GM12878 (cell line): ENCODE measurements at regions not wholly inside any gene's neighbourhood (a gene's known extent, or its start where the extent isn't known, plus 50 kb on each side); places are given as distances from the start of the nearest gene placed in this dataset.

Experiments used
- ATAC-seq: fragments of 200-7000 bp; cut with Tn5 transposase; 3 replicates; pipeline ENCODE4 v1.9.1; 2020; ENCODE audit warnings: mild to moderate bottlenecking, moderate library complexity
- BruUV-seq: library from RNA; stranded (reverse); fragments of 400-500 nt; replicated peaks from 2 replicates; lab custom pipeline; 2021; lab: Mats Ljungman, UMichigan
- CTCF ChIA-PET: fragments of 300-600 bp; sonication (Branson Sonifier 250); formaldehyde crosslinking; extraction: SDS; loops from one replicate; lab custom pipeline; 2021; ENCODE audit warnings: inconsistent platforms; lab: Yijun Ruan, JAX
- POLR2A ChIA-PET: fragments of 350-600 bp; formaldehyde crosslinking; extraction: SDS; loops from one replicate; lab custom pipeline; 2021; ENCODE audit warnings: inconsistent platforms; lab: Charles Lee
- RAD21 ChIA-PET: fragments of 300-600 bp; sonication (Branson Sonifier 250); formaldehyde crosslinking; loops from one replicate; lab custom pipeline; 2023; ENCODE audit warnings: antibody characterized with exemption; ENCODE audit not compliant: unreplicated experiment; lab: Charles Lee
- SMC1A ChIA-PET: fragments of 300-600 bp; sonication (Branson Sonifier 250); formaldehyde crosslinking; loops from one replicate; lab custom pipeline; 2023; ENCODE audit not compliant: unreplicated experiment, uncharacterized antibody; lab: Charles Lee
- DNase-seq: peaks from one replicate; pipeline ENCODE4 v3.0.0-alpha.2; 2011; ENCODE audit warnings: low read depth, low spot score
- FAIRE-seq: peaks from 3 replicates; lab custom pipeline; 2011; peaks lifted over from hg19 to GRCh38; lab: Jason Lieb, UNC
- H2AFZ ChIP-seq: 2 replicates; pipeline ENCODE4 v1.6.0; 2011; ENCODE audit warnings: low read depth, low read length, control low read depth; ENCODE audit not compliant: control insufficient read depth
- H3K27ac ChIP-seq: 2 replicates; pipeline ENCODE4 v1.5.1; 2011; ENCODE audit warnings: control low read depth; ENCODE audit not compliant: control insufficient read depth, insufficient read depth
- H3K27me3 ChIP-seq, 2 experiments: replicated peaks in 1 of 2; 2 replicates each; pipeline versions ENCODE4 v1.6.0 to v1.6.1; 2011; ENCODE audit warnings: low read length in 1 of 2; ENCODE audit not compliant: control insufficient read depth in 2 of 2, insufficient read depth in 2 of 2
- H3K36me3 ChIP-seq, 2 experiments: 2 replicates each; pipeline ENCODE4 v1.5.1; 2011; ENCODE audit warnings: low read length in 1 of 2; ENCODE audit not compliant: control insufficient read depth in 2 of 2, insufficient read depth in 2 of 2
- H3K4me1 ChIP-seq: 2 replicates; pipeline ENCODE4 v1.6.1; 2011; ENCODE audit warnings: mild to moderate bottlenecking, low read length, moderate library complexity, mixed read lengths; ENCODE audit not compliant: control insufficient read depth, insufficient read depth
- H3K4me2 ChIP-seq: 2 replicates; pipeline ENCODE4 v1.6.0; 2011; ENCODE audit warnings: control low read depth; ENCODE audit not compliant: control insufficient read depth, insufficient read depth
- H3K4me3 ChIP-seq: fragments of 200-600 bp; sonication (generic); 2 replicates; pipeline ENCODE4 v1.5.1; 2016
- H3K79me2 ChIP-seq: 2 replicates; pipeline ENCODE4 v1.6.0; 2011; ENCODE audit warnings: low read length; ENCODE audit not compliant: control insufficient read depth, insufficient read depth
- H3K9ac ChIP-seq: 2 replicates; pipeline ENCODE4 v1.8.0; 2011; ENCODE audit warnings: low read length, control low read depth, mixed read lengths; ENCODE audit not compliant: control insufficient read depth, insufficient read depth
- H3K9me3 ChIP-seq: replicated peaks from 3 replicates; pipeline ENCODE4 v1.5.1; 2011; ENCODE audit warnings: mild to moderate bottlenecking, low read length; ENCODE audit not compliant: control insufficient read depth, insufficient read depth
- H4K20me1 ChIP-seq: 2 replicates; pipeline ENCODE4 v1.6.0; 2011; ENCODE audit not compliant: control insufficient read depth, insufficient read depth
- CREM ChIP-seq: IDR thresholded peaks from 2 replicates; pipeline ENCODE4 v1.6.1; 2014; ENCODE audit warnings: antibody characterized with exemption, low read depth
- ETV6 ChIP-seq, 2 experiments: fragments of 450-650 bp in 1 of 2; IDR thresholded peaks in 1 of 2; conservative IDR thresholded peaks in 1 of 2; 2 replicates each; pipeline ENCODE4 v1.6.1; 2014; ENCODE audit warnings: antibody characterized with exemption in 1 of 2, borderline replicate concordance in 1 of 2, low read depth in 1 of 2, mild to moderate bottlenecking in 1 of 2, moderate library complexity in 1 of 2
- RAD51 ChIP-seq: fragments of 450-650 bp; IDR thresholded peaks from 2 replicates; pipeline ENCODE4 v1.6.1; 2016; ENCODE audit warnings: moderate library complexity, mild to moderate bottlenecking, inconsistent platforms
- TBL1XR1 ChIP-seq: IDR thresholded peaks from 2 replicates; pipeline ENCODE4 v1.6.1; 2012; ENCODE audit warnings: low read depth, low read length, improper control_type of control experiment
- TCF3 ChIP-seq: IDR thresholded peaks from 2 replicates; pipeline ENCODE4 v1.6.1; 2012; ENCODE audit warnings: low read depth, mild to moderate bottlenecking, low read length, borderline replicate concordance; ENCODE audit not compliant: insufficient read depth
- ZNF217 ChIP-seq: fragments of 450-650 bp; IDR thresholded peaks from 2 replicates; pipeline ENCODE4 v1.6.1; 2017; ENCODE audit warnings: antibody characterized with exemption, mild to moderate bottlenecking
- ZNF274 ChIP-seq: IDR thresholded peaks from one replicate; pipeline ENCODE4 v1.8.0; 2011; ENCODE audit not compliant: insufficient read length, insufficient read depth
- WGBS: methylation state at CpG from one replicate; pipeline ENCODE4 v1.1.6; 2016; ENCODE audit warnings: low lambda C conversion rate; ENCODE audit not compliant: insufficient replicate concordance, insufficient coverage; ENCODE audit errors: missing lambda C conversion rate; 5-methylcytosine and 5-hydroxymethylcytosine counted together
- in situ Hi-C: fragments of 300-500 bp; cut with MboI; formaldehyde crosslinking; loops from 9 replicates; pipeline ENCODE4 v1.14.3; 2018; ENCODE audit warnings: mixed read lengths
- intact Hi-C: fragments of 100-400 bp; cut with micrococcal nuclease; formaldehyde crosslinking; loops from one replicate; pipeline ENCODE4 v1.14.2; 2022; ENCODE audit not compliant: unreplicated experiment
- TF ChIP-seq, protein P1 (sequence below): fragments of 450-650 bp; IDR thresholded peaks from 2 replicates; pipeline ENCODE4 v1.6.1; 2016; ENCODE audit warnings: mild to moderate bottlenecking
- TF ChIP-seq, protein P2 (sequence below): IDR thresholded peaks from 2 replicates; pipeline ENCODE4 v1.6.1; 2012; ENCODE audit warnings: low read depth, low read length, improper control_type of control experiment
- TF ChIP-seq, protein P3 (sequence below): IDR thresholded peaks from 2 replicates; pipeline ENCODE4 v1.6.1; 2011; ENCODE audit warnings: low read depth, mild to moderate bottlenecking, low read length, moderate library complexity, borderline replicate concordance; ENCODE audit errors: extremely low read depth
- TF ChIP-seq, protein P4 (sequence below): fragments of 150-350 bp; IDR thresholded peaks from 2 replicates; pipeline ENCODE4 v1.6.1; 2016; ENCODE audit warnings: low read depth, low read length
- TF ChIP-seq, protein P5 (sequence below): fragments of 450-650 bp; IDR thresholded peaks from 2 replicates; pipeline ENCODE4 v1.6.1; 2017; ENCODE audit warnings: mild to moderate bottlenecking

DNA sequence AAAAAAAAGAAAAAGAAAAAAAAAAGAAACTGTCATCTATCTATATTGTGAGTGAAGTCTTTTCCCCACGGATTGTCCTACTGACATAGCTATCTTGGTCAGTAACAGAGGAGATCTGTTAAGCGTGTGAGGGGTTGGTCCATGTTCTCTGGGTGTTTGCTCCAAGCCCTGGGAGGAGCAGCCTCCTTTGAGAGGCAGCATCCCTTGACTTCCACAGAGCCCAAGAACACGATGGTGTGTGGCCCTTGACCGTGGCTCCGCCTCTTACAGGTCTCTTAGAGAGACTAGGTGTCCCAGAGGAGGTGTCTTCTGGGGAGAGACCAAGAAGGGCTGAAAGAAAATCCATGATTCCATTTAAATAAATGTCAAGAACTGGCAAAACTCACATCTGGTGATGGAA is 60.1 kb upstream of the GTSF1L start (continued):
- TF ChIP-seq, protein P1, sequence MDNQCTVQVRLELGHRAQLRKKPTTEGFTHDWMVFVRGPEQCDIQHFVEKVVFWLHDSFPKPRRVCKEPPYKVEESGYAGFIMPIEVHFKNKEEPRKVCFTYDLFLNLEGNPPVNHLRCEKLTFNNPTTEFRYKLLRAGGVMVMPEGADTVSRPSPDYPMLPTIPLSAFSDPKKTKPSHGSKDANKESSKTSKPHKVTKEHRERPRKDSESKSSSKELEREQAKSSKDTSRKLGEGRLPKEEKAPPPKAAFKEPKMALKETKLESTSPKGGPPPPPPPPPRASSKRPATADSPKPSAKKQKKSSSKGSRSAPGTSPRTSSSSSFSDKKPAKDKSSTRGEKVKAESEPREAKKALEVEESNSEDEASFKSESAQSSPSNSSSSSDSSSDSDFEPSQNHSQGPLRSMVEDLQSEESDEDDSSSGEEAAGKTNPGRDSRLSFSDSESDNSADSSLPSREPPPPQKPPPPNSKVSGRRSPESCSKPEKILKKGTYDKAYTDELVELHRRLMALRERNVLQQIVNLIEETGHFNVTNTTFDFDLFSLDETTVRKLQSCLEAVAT: no peak
- TF ChIP-seq CREM: no peak
- TF ChIP-seq, protein P2, sequence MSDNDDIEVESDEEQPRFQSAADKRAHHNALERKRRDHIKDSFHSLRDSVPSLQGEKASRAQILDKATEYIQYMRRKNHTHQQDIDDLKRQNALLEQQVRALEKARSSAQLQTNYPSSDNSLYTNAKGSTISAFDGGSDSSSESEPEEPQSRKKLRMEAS: no peak
- TF ChIP-seq, protein P3, sequence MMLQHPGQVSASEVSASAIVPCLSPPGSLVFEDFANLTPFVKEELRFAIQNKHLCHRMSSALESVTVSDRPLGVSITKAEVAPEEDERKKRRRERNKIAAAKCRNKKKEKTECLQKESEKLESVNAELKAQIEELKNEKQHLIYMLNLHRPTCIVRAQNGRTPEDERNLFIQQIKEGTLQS: no peak
- TF ChIP-seq, protein P4, sequence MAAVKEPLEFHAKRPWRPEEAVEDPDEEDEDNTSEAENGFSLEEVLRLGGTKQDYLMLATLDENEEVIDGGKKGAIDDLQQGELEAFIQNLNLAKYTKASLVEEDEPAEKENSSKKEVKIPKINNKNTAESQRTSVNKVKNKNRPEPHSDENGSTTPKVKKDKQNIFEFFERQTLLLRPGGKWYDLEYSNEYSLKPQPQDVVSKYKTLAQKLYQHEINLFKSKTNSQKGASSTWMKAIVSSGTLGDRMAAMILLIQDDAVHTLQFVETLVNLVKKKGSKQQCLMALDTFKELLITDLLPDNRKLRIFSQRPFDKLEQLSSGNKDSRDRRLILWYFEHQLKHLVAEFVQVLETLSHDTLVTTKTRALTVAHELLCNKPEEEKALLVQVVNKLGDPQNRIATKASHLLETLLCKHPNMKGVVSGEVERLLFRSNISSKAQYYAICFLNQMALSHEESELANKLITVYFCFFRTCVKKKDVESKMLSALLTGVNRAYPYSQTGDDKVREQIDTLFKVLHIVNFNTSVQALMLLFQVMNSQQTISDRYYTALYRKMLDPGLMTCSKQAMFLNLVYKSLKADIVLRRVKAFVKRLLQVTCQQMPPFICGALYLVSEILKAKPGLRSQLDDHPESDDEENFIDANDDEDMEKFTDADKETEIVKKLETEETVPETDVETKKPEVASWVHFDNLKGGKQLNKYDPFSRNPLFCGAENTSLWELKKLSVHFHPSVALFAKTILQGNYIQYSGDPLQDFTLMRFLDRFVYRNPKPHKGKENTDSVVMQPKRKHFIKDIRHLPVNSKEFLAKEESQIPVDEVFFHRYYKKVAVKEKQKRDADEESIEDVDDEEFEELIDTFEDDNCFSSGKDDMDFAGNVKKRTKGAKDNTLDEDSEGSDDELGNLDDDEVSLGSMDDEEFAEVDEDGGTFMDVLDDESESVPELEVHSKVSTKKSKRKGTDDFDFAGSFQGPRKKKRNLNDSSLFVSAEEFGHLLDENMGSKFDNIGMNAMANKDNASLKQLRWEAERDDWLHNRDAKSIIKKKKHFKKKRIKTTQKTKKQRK: no peak

DNA sequence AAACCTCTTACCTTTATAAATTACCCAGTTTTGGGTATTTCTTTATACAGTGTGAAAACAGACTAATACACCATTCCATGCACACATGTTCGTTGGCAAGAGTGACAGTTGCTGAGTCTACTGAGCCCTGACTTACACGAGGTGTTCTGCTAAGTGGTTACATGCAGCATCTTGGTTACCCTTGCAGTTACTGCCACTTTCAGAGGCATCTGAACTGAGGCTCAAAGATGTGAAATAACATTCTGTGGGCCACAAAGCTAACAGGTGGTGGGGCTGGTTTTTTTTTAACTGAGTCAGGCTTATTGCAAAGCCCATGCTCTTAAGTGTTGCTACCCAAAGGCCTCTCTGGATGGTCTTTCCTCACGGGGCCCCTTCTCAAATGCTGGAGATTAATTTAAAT is 54.4 kb upstream of the GTSF1L start:
- H3K4me3 ChIP-seq: no peak overlapping the region
- ChIA-PET CTCF (no interaction called here), SMC1A (no interaction called here), POLR2A (no interaction called here), RAD21 (no interaction called here)
- TF ChIP-seq ZNF217: no peak
- TF ChIP-seq, protein P5, sequence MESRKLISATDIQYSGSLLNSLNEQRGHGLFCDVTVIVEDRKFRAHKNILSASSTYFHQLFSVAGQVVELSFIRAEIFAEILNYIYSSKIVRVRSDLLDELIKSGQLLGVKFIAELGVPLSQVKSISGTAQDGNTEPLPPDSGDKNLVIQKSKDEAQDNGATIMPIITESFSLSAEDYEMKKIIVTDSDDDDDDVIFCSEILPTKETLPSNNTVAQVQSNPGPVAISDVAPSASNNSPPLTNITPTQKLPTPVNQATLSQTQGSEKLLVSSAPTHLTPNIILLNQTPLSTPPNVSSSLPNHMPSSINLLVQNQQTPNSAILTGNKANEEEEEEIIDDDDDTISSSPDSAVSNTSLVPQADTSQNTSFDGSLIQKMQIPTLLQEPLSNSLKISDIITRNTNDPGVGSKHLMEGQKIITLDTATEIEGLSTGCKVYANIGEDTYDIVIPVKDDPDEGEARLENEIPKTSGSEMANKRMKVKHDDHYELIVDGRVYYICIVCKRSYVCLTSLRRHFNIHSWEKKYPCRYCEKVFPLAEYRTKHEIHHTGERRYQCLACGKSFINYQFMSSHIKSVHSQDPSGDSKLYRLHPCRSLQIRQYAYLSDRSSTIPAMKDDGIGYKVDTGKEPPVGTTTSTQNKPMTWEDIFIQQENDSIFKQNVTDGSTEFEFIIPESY: no peak
- no peak for TF ChIP-seq ETV6 (conservative IDR thresholded peaks at IDR 0.05 in 1 of 2, IDR thresholded peaks at IDR 0.05 in 1 of 2; ENCODE audit: borderline replicate concordance in 1 of 2, low read depth in 1 of 2)
- no peak for TF ChIP-seq TCF3
- TF ChIP-seq ZNF274: no peak
- TF ChIP-seq TBL1XR1: no peak
- no peak for TF ChIP-seq RAD51
- H3K4me2 ChIP-seq: no peak overlapping the region
- ATAC-seq (no peak; the same call in 2 of the 3 replicates), FAIRE-seq (no peak), DNase-seq (no peak)
- H2AFZ ChIP-seq: no peak overlapping the region
- H3K9me3 ChIP-seq: peaks cover 21% of the 10 kb centered on the region
- peaks cover 4% of the 10 kb centered on the region for H3K4me1 ChIP-seq
- H3K27me3 ChIP-seq: no peaks in the 10 kb centered on the region
- H4K20me1 ChIP-seq: no peaks in the 10 kb centered on the region
- intact Hi-C loops: no loop called here
- H3K36me3 ChIP-seq: no peaks in the 10 kb centered on the region
- no peaks in the 10 kb centered on the region for H3K79me2 ChIP-seq
- WGBS: 59% methylated on average over 3 of the region's 3 CpGs
- in situ Hi-C loops: no loop called here
- H3K9ac ChIP-seq: no peak overlapping the region
- no TSS peak for BruUV-seq
- H3K27ac ChIP-seq: no peak overlapping the region
